ENCODE measurements at regions not wholly inside any gene's neighbourhood (a gene's known extent, or its start where the extent isn't known, plus 50 kb on each side); places are given as distances from the start of the nearest gene placed in this dataset.
"Not testable (repeated sequence)": the region's sequence is repeated elsewhere in the genome, so short reads cannot be mapped to it uniquely, and the experiment has no call there.

- no peak for DNase-seq
Observed at GRCh38 chr5:84783003-84783402, 398.3 kb upstream of the EDIL3 start.

DNA sequence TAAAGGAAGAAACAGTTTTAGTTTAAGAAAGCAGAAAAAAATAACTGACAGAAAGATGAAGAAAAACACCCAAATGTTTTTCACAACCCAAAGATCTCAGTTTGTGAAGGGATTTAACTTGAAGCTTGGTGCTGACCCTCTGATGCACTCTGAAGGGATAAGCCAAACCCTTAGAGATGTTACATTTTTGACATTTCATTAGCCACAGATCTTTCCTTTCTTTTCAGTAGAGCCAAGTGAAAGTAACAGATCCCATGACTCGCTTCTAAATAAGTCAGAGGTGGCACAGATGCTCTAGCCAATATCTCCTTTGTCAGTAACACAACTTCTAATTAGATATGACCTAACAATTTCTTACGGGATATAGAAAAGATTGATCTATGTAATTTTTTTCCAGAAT, 394.5 kb upstream of the EDIL3 start:
- no peak for DNase-seq

- DNase-seq, result no peak
Observed at GRCh38 chr5:84764227-84764626, 379.5 kb upstream of the EDIL3 start.

- DNase-seq, result no peak
Observed at GRCh38 chr5:84758008-84758407, 373.3 kb upstream of the EDIL3 start.

DNA sequence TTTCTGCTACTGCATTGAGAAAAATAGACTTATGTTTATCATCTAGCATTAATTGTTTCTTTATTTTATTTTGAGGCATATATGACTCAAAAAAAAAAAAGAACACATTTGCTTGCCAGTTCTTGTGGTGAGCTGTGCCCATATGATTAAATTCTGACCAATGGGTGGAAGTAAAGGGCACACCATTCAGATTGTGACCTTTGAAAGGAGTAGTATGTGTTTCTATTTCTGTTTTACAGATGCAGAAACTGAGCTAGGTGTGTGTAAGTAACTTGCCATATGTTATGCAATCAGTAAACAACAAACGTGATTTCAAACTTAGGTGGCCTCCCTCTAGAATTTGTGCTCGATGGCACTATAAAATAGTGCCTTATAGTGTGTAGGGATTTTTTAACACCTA, 368.1 kb upstream of the EDIL3 start:
- DNase-seq, result no peak

GRCh38 chr5:84748313-84748712, 363.6 kb upstream of the EDIL3 start:
- DNase-seq, result no peak

DNA sequence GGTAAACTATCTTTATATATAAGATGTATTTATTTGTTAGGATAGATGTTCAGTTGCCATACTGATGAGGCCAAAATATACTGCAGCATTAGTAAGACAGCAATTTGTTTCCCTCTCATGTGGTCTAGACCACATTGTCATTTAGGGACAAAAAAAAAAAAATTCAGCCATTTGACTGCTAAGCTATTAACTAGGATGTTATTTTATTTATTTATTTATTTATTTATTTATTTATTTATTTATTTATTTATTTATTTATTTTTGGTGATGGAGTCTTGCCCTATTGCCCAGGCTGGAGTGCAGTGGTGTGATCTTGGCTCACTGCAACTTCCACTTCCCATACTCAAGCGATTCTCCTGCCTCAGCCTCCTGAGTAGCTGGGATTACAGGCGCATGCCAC, 361.6 kb upstream of the EDIL3 start:
- not testable (repeated sequence) for DNase-seq

GRCh38 chr5:84741056-84741455, 356.4 kb upstream of the EDIL3 start:
- DNase-seq, result no peak

GRCh38 chr5:84729326-84729725, 344.6 kb upstream of the EDIL3 start:
- no peak for DNase-seq

- DNase-seq, result no peak
Observed at GRCh38 chr5:84727708-84728107, 343.0 kb upstream of the EDIL3 start.

- DNase-seq, result no peak
Observed at GRCh38 chr5:84725946-84726570, 341.4 kb upstream of the EDIL3 start.

DNA sequence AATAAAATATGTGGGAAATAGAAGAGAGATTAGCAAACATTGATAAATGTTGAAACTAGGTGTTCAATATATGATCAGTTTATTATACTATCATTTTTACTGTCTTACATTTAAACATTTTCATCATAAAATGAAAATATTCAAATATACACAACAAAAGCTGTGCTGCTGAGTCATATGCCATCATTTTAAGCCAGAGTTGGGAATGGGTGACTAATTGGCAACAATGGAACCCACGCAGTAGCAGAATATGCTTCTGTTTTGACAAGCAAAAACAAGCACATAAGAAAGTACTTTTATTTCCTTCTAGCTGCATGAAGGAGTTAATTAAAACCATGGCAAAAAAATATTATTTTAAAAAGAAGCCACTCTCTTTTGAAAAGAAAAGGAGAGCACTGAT, 340.0 kb upstream of the EDIL3 start:
- DNase-seq, result no peak

GRCh38 chr5:84724181-84724580, 339.5 kb upstream of the EDIL3 start:
- no peak for DNase-seq

GRCh38 chr5:84718377-84718776, 333.7 kb upstream of the EDIL3 start:
- no peak for DNase-seq

GRCh38 chr5:84715686-84716085, 331.0 kb upstream of the EDIL3 start:
- no peak for DNase-seq

DNA sequence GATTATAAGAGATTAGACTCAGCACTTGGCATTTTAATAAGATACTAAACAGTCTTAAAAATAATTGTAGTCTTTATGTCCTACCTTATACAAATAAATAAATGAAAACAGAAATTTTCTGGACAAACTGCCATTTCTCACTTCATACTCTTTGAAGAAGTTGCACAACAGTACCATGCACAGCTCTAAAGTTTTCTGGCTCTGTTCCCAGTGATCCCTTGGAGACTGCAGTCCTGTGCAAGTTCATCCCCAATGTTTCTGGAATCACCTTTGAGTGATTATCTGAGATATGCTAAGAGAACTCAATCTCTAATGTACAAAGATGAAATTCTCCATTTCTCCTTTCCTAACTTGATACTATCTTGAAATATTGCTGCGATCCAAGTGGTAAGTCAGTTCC, 330.4 kb upstream of the EDIL3 start:
- no peak for DNase-seq

DNA sequence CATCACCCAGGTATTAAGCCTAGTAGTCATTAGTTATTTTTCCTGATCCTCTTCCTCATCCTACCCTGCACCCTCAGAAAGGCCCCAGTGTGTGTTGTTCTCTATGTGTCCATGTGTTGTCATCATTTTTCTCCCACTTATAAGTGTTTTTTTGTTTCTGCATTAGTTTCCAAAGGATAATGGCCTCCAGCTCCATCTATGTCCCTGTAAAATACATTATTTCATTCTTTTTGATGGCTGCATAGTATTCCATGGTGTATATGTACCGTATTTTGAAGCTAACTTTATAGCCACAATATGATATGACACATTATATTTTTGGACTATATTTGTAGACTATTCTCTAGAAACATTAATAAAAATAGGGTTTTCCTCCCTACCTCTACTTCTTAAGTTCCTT, 324.4 kb upstream of the EDIL3 start:
- DNase-seq, result no peak

- no peak for DNase-seq
Observed at GRCh38 chr5:84706678-84707641, 322.3 kb upstream of the EDIL3 start.

GRCh38 chr5:84700545-84700944, 315.9 kb upstream of the EDIL3 start:
- not testable (repeated sequence) for DNase-seq

GRCh38 chr5:84696651-84697050, 312.0 kb upstream of the EDIL3 start:
- DNase-seq, result no peak

GRCh38 chr5:84695330-84695729, 310.6 kb upstream of the EDIL3 start:
- DNase-seq, result no peak

DNA sequence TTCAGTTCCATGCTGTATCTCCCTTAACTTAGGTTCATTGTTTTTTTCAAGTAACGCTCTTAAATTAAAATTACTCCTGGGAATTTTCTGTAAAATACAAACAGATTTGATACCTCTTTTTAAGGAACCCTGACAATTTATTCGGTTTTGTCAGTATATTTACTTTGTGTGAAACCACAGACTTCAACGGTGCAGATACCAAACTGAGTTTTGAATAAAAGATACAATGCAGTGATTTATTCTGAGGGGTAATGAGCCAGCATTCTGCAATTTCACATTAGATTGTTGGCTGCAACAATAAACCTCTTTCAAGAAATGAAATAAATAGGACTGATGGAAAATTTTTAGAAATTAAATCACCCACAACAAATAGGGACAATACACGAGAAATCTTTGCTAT, 308.6 kb upstream of the EDIL3 start:
- DNase-seq, result no peak

- peak in 1 of 2 experiments; percentile 4 for DNase-seq
Observed at GRCh38 chr5:84688566-84688965, 303.9 kb upstream of the EDIL3 start.

- DNase-seq, result no peak
Observed at GRCh38 chr5:84685121-84685894, 300.6 kb upstream of the EDIL3 start.

Measured in NCI-H2081 (cell line).